Endothelial cell (in vitro differentiated cells): ENCODE measurements at regions not wholly inside any gene's neighbourhood (a gene's known extent, or its start where the extent isn't known, plus 50 kb on each side); places are given as distances from the start of the nearest gene placed in this dataset.
"Not testable (repeated sequence)": the region's sequence is repeated elsewhere in the genome, so short reads cannot be mapped to it uniquely, and the experiment has no call there.

Experiments used
- DNase-seq: peaks from one replicate; pipeline ENCODE4 v3.0.0; 2021; ENCODE audit warnings: low spot score
- H3K27ac Mint-ChIP-seq: one replicate; pipeline ENCODE4 v1.8.0; 2021; ENCODE audit warnings: mixed read lengths, inconsistent platforms; ENCODE audit not compliant: unreplicated experiment
- H3K27me3 Mint-ChIP-seq: one replicate; pipeline ENCODE4 v1.8.0; 2021; ENCODE audit warnings: mild to moderate bottlenecking, moderate library complexity, mixed read lengths, inconsistent platforms; ENCODE audit not compliant: unreplicated experiment
- H3K36me3 Mint-ChIP-seq: one replicate; pipeline ENCODE4 v1.8.0; 2021; ENCODE audit warnings: mild to moderate bottlenecking, low read depth, mixed read lengths, inconsistent platforms; ENCODE audit not compliant: unreplicated experiment
- H3K4me1 Mint-ChIP-seq: one replicate; pipeline ENCODE4 v1.8.0; 2021; ENCODE audit warnings: mild to moderate bottlenecking, mixed read lengths, inconsistent platforms; ENCODE audit not compliant: unreplicated experiment
- H3K4me3 Mint-ChIP-seq: one replicate; pipeline ENCODE4 v1.8.0; 2021; ENCODE audit warnings: mild to moderate bottlenecking, mixed read lengths, inconsistent platforms; ENCODE audit not compliant: unreplicated experiment
- H3K9me3 Mint-ChIP-seq: one replicate; pipeline ENCODE4 v1.8.0; 2021; ENCODE audit warnings: mixed read lengths, inconsistent platforms; ENCODE audit not compliant: unreplicated experiment
- CTCF ChIP-seq: fragments of 200-600 bp; sonication (generic); IDR thresholded peaks from one replicate; pipeline ENCODE4 v1.5.0; 2021; ENCODE audit warnings: antibody characterized with exemption; ENCODE audit not compliant: unreplicated experiment

- Mint-ChIP-seq H3K36me3 (no peaks in the 10 kb centered on the region), H3K4me3 (no peak overlapping the region), H3K27me3 (no peaks in the 10 kb centered on the region), H3K4me1 (no peaks in the 10 kb centered on the region), H3K9me3 (no peaks in the 10 kb centered on the region), H3K27ac (no peak overlapping the region)
- TF ChIP-seq CTCF, result no peak
- no peak for DNase-seq
Measured at GRCh38 chr1:199522338-199522737, 505.2 kb upstream of the NR5A2 start.

GRCh38 chr1:199522936-199523335 is 504.6 kb upstream of the NR5A2 start:
- Mint-ChIP-seq H3K9me3 (no peaks in the 10 kb centered on the region), H3K4me3 (no peak overlapping the region), H3K4me1 (no peaks in the 10 kb centered on the region), H3K27ac (no peak overlapping the region), H3K36me3 (no peaks in the 10 kb centered on the region), H3K27me3 (no peaks in the 10 kb centered on the region)
- no peak for TF ChIP-seq CTCF
- no peak for DNase-seq

GRCh38 chr1:199529324-199529723 is 498.2 kb upstream of the NR5A2 start:
- TF ChIP-seq CTCF, result no peak
- no peaks in the 10 kb centered on the region for H3K36me3 Mint-ChIP-seq

GRCh38 chr1:199533361-199533760 is 494.1 kb upstream of the NR5A2 start:
- H3K4me1 Mint-ChIP-seq, H3K9me3 Mint-ChIP-seq, H3K4me3 Mint-ChIP-seq, H3K36me3 Mint-ChIP-seq, H3K27me3 Mint-ChIP-seq, DNase-seq, H3K27ac Mint-ChIP-seq: not testable (repeated sequence)

More at GRCh38 chr1:199529324-199529723, 498.2 kb upstream of the NR5A2 start:
- H3K4me1 Mint-ChIP-seq, result no peaks in the 10 kb centered on the region
- H3K4me3 Mint-ChIP-seq, result no peak overlapping the region
- DNase-seq, result no peak
- no peaks in the 10 kb centered on the region for H3K9me3 Mint-ChIP-seq
- H3K27ac Mint-ChIP-seq, result no peak overlapping the region
- H3K27me3 Mint-ChIP-seq, result peaks cover 1% of the 10 kb centered on the region

GRCh38 chr1:199545780-199546179 is 481.7 kb upstream of the NR5A2 start:
- no peaks in the 10 kb centered on the region for H3K27me3 Mint-ChIP-seq
- TF ChIP-seq CTCF, result no peak
- H3K36me3 Mint-ChIP-seq, result no peaks in the 10 kb centered on the region
- no peak overlapping the region for H3K4me3 Mint-ChIP-seq
- no peak for DNase-seq
- no peaks in the 10 kb centered on the region for H3K9me3 Mint-ChIP-seq
- H3K4me1 Mint-ChIP-seq, result no peaks in the 10 kb centered on the region
- no peak overlapping the region for H3K27ac Mint-ChIP-seq

- Mint-ChIP-seq H3K4me1 (no peaks in the 10 kb centered on the region), H3K27ac (no peak overlapping the region), H3K27me3 (no peaks in the 10 kb centered on the region), H3K36me3 (no peaks in the 10 kb centered on the region), H3K9me3 (no peaks in the 10 kb centered on the region), H3K4me3 (no peak overlapping the region)
- no peak for TF ChIP-seq CTCF
- no peak for DNase-seq
Measured at GRCh38 chr1:199546323-199546722, 481.2 kb upstream of the NR5A2 start.
